Keratinocyte (primary cell): ENCODE measurements at regions not wholly inside any gene's neighbourhood (a gene's known extent, or its start where the extent isn't known, plus 50 kb on each side); places are given as distances from the start of the nearest gene placed in this dataset.

Experiments used
- DNase-seq: peaks from one replicate; pipeline ENCODE4 v3.0.0-alpha.2; 2011; ENCODE audit warnings: low read depth, missing footprints, low spot score
- FAIRE-seq: peaks from 2 replicates; lab custom pipeline; 2011; peaks lifted over from hg19 to GRCh38; lab: Jason Lieb, UNC
- H2AFZ ChIP-seq: 2 replicates; pipeline ENCODE4 v1.6.0; 2012; ENCODE audit warnings: low read length, control low read depth, inconsistent platforms; ENCODE audit not compliant: control insufficient read depth
- H3K27ac ChIP-seq: 2 replicates; pipeline ENCODE4 v1.5.1; 2011; ENCODE audit warnings: low read length; ENCODE audit not compliant: control insufficient read depth, insufficient read depth
- H3K27me3 ChIP-seq: 3 replicates; pipeline ENCODE4 v1.6.0; 2011; ENCODE audit warnings: low read length; ENCODE audit not compliant: control insufficient read depth, insufficient read depth; ENCODE audit errors: extremely low read depth
- H3K36me3 ChIP-seq, 2 experiments: 2 replicates in 1 of 2; 3 replicates in 1 of 2; pipeline ENCODE4 v1.5.1; 2011; ENCODE audit warnings: low read length in 2 of 2, mild to moderate bottlenecking in 1 of 2; ENCODE audit not compliant: control insufficient read depth in 2 of 2, insufficient read depth in 2 of 2; ENCODE audit errors: extremely low read depth in 1 of 2
- H3K4me1 ChIP-seq: 3 replicates; pipeline ENCODE4 v1.5.1; 2011; ENCODE audit warnings: low read length; ENCODE audit not compliant: control insufficient read depth, insufficient read depth; ENCODE audit errors: extremely low read depth
- H3K4me2 ChIP-seq: 3 replicates; pipeline ENCODE4 v1.6.0; 2011; ENCODE audit warnings: low read depth, low read length; ENCODE audit not compliant: control insufficient read depth, insufficient read depth; ENCODE audit errors: extremely low read depth
- H3K4me3 ChIP-seq, 3 experiments: fragments of 200-600 bp in 1 of 3; sonication (generic) in 1 of 3; 2 replicates in 2 of 3; 3 replicates in 1 of 3; pipeline ENCODE4 v1.5.1; 2011 to 2016; ENCODE audit warnings: low read length in 3 of 3, mild to moderate bottlenecking in 3 of 3, control low read depth in 2 of 3, inconsistent platforms in 1 of 3, low read depth in 1 of 3, mixed read lengths in 1 of 3, mixed run types in 1 of 3, moderate library complexity in 1 of 3; ENCODE audit not compliant: control insufficient read depth in 2 of 3, insufficient read depth in 2 of 3; ENCODE audit errors: extremely low read depth in 1 of 3
- H3K79me2 ChIP-seq: 2 replicates; pipeline ENCODE4 v1.6.0; 2012; ENCODE audit warnings: low read length; ENCODE audit not compliant: control insufficient read depth, insufficient read depth
- H3K9ac ChIP-seq: 3 replicates; pipeline ENCODE4 v1.6.0; 2011; ENCODE audit warnings: low read length; ENCODE audit not compliant: control insufficient read depth, insufficient read depth; ENCODE audit errors: extremely low read depth
- H3K9me1 ChIP-seq: 3 replicates; pipeline ENCODE4 v1.6.0; 2011; ENCODE audit warnings: low read length; ENCODE audit not compliant: control insufficient read depth, insufficient read depth; ENCODE audit errors: extremely low read depth
- H3K9me3 ChIP-seq: 2 replicates; pipeline ENCODE4 v1.5.1; 2012; ENCODE audit warnings: low read depth, low read length; ENCODE audit not compliant: control insufficient read depth
- H4K20me1 ChIP-seq: 3 replicates; pipeline ENCODE4 v1.6.0; 2011; ENCODE audit warnings: low read length; ENCODE audit not compliant: control insufficient read depth, insufficient read depth; ENCODE audit errors: extremely low read depth
- EZH2 ChIP-seq: IDR thresholded peaks from one replicate; pipeline ENCODE4 v1.6.1; 2012; ENCODE audit warnings: inconsistent platforms, mild to moderate bottlenecking, low read length, moderate library complexity
- dilution Hi-C: fragments of 300-500 bp; cut with MboI; formaldehyde crosslinking; loops from one replicate; pipeline ENCODE4 v1.7.0; 2020; ENCODE audit warnings: low sequenced_read_pairs; ENCODE audit not compliant: extremely low pct_ligation_motif_present
- TF ChIP-seq, protein P1 (sequence below), 3 experiments: IDR thresholded peaks in 1 of 3; conservative IDR thresholded peaks in 1 of 3; optimal IDR thresholded peaks in 1 of 3; 2 replicates in 2 of 3; 3 replicates in 1 of 3; pipeline versions ENCODE3 to v1.5.1; 2011; ENCODE audit warnings: low read length in 3 of 3, mild to moderate bottlenecking in 3 of 3, moderate library complexity in 2 of 3, control low read depth in 1 of 3, inconsistent platforms in 1 of 3; ENCODE audit not compliant: insufficient read depth in 2 of 3; ENCODE audit errors: extremely low read depth in 1 of 3

DNA sequence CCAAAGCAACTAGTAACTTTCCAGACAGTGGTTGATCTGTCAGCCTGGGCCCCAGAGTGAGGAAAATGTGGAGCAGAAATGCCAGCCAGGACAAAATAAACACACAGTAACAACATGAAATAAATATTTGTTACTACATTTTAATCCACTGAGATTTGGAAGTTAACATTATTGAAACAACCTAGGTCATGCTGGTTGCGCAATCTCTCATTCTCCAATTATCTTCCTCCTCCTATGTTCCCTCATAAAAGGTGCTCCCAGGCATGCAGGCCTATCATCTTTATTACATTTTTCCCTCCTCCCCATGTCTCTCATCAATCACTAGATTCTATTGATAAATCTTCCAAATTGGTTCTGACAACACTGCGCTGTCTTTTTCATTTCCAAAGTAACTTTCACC, 363.1 kb downstream of the HINT1 start:
- TF ChIP-seq EZH2 = no peak
- TF ChIP-seq, protein P1, sequence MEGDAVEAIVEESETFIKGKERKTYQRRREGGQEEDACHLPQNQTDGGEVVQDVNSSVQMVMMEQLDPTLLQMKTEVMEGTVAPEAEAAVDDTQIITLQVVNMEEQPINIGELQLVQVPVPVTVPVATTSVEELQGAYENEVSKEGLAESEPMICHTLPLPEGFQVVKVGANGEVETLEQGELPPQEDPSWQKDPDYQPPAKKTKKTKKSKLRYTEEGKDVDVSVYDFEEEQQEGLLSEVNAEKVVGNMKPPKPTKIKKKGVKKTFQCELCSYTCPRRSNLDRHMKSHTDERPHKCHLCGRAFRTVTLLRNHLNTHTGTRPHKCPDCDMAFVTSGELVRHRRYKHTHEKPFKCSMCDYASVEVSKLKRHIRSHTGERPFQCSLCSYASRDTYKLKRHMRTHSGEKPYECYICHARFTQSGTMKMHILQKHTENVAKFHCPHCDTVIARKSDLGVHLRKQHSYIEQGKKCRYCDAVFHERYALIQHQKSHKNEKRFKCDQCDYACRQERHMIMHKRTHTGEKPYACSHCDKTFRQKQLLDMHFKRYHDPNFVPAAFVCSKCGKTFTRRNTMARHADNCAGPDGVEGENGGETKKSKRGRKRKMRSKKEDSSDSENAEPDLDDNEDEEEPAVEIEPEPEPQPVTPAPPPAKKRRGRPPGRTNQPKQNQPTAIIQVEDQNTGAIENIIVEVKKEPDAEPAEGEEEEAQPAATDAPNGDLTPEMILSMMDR (optimal IDR thresholded peaks at IDR 0.05 in 1 of 3, IDR thresholded peaks at IDR 0.05 in 1 of 3, conservative IDR thresholded peaks at IDR 0.05 in 1 of 3; ENCODE audit: extremely low read depth in 1 of 3, insufficient read depth in 2 of 3, low read length in 3 of 3) = no peak
- dilution Hi-C loops = no loop called here
- no peaks in the 10 kb centered on the region for H3K9me3 ChIP-seq

DNA sequence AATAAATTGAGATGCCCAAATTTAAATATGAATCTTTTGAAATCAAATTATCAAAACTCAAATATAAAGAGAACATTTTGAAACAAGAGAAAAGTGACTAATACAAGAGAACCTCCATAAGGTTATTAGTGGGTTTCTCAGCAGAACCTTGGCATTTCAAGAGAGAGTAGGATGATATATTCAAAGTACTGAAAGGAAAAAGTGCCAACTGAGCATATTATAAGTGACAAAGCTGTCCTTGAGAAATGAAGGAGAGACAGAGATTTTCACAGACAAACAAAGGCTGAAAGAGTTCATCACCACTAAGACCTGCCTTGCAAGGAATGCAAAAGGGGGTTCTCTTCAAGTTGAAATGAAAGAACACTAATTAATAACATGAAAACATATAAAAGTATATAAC, 366.0 kb downstream of the HINT1 start:
- no peak overlapping the region for H3K4me3 ChIP-seq
- H4K20me1 ChIP-seq = no peaks in the 10 kb centered on the region
- no peaks in the 10 kb centered on the region for H3K9me1 ChIP-seq
- H3K4me1 ChIP-seq = peaks cover 6% of the 10 kb centered on the region
- no peaks in the 10 kb centered on the region for H3K36me3 ChIP-seq
- H3K4me2 ChIP-seq = no peak overlapping the region
- no peaks in the 10 kb centered on the region for H3K79me2 ChIP-seq
- FAIRE-seq (no peak), DNase-seq (no peak)
- no peak overlapping the region for H2AFZ ChIP-seq
- TF ChIP-seq EZH2 = no peak
- TF ChIP-seq, protein P1 (optimal IDR thresholded peaks at IDR 0.05 in 1 of 3, IDR thresholded peaks at IDR 0.05 in 1 of 3, conservative IDR thresholded peaks at IDR 0.05 in 1 of 3; ENCODE audit: extremely low read depth in 1 of 3, insufficient read depth in 2 of 3, low read length in 3 of 3) = no peak
- H3K27me3 ChIP-seq = no peaks in the 10 kb centered on the region
- H3K9ac ChIP-seq = no peak overlapping the region
- H3K9me3 ChIP-seq = no peaks in the 10 kb centered on the region
- dilution Hi-C loops = no loop called here
- H3K27ac ChIP-seq = no peak overlapping the region

More for the DNA sequence above, 363.1 kb downstream of the HINT1 start:
- Histone ChIP-seq H2AFZ (no peak overlapping the region), H3K79me2 (no peaks in the 10 kb centered on the region), H3K27me3 (no peaks in the 10 kb centered on the region), H3K9ac (no peak overlapping the region), H3K4me2 (no peak overlapping the region), H3K4me3 (no peak overlapping the region), H3K4me1 (no peaks in the 10 kb centered on the region), H4K20me1 (no peaks in the 10 kb centered on the region), H3K27ac (no peak overlapping the region), H3K9me1 (no peaks in the 10 kb centered on the region), H3K36me3 (no peaks in the 10 kb centered on the region)
- no peak for DNase-seq
- FAIRE-seq = no peak
